ENCODE measurements at regions not wholly inside any gene's neighbourhood (a gene's known extent, or its start where the extent isn't known, plus 50 kb on each side); places are given as distances from the start of the nearest gene placed in this dataset.
A peak's percentile ranks its signal among the peaks of the same experiment; 100 is the strongest.

DNA sequence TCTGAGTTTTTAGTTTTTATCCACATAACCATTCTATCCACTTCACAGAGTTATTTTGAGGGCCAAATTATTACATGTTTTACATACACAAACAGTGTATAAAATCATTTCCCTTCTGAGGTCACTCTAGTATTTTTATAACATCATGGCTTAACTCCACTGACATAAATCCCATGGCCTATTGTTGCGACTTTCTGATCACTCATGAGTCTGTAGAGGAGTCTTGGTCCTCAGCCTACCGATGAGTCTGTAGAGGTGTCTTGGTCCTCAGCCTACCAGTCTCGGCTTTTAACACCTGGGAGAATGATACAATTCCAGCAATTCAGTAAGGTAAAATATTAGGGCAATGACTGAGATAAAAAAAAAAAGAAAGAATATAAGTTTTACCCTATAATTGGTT is 483.7 kb downstream of the USP25 start:
- WGBS, 2 donors: 79 to 84% methylated on average over 3 of the region's 3 CpGs
- no peak for ATAC-seq (ENCODE audit: insufficient read depth, low FRiP score)
- TF ChIP-seq, protein P1, sequence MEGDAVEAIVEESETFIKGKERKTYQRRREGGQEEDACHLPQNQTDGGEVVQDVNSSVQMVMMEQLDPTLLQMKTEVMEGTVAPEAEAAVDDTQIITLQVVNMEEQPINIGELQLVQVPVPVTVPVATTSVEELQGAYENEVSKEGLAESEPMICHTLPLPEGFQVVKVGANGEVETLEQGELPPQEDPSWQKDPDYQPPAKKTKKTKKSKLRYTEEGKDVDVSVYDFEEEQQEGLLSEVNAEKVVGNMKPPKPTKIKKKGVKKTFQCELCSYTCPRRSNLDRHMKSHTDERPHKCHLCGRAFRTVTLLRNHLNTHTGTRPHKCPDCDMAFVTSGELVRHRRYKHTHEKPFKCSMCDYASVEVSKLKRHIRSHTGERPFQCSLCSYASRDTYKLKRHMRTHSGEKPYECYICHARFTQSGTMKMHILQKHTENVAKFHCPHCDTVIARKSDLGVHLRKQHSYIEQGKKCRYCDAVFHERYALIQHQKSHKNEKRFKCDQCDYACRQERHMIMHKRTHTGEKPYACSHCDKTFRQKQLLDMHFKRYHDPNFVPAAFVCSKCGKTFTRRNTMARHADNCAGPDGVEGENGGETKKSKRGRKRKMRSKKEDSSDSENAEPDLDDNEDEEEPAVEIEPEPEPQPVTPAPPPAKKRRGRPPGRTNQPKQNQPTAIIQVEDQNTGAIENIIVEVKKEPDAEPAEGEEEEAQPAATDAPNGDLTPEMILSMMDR (IDR thresholded peaks at IDR 0.05; ENCODE audit: control extremely low read depth, extremely low read depth): no peak
- Histone ChIP-seq H3K9ac (ENCODE audit: insufficient read depth in 1 of 2, low read length in 2 of 2) (no peak overlapping the region), H3K4me3 (no peak overlapping the region), H3K4me1 (ENCODE audit: control insufficient read depth in 5 of 5, insufficient read depth in 5 of 5, low read length in 5 of 5) (peaks cover 0 to 18% (median 0%) of the 10 kb centered on the region in 5 donors), H3K36me3 (ENCODE audit: control insufficient read depth in 4 of 4, insufficient read depth in 4 of 4, low read length in 4 of 4) (no peaks in the 10 kb centered on the region), H3K27me3 (ENCODE audit: control insufficient read depth in 3 of 3, insufficient read depth in 3 of 3, low read length in 2 of 3) (no peaks in the 10 kb centered on the region), H3K27ac (ENCODE audit: low read depth in 1 of 2, low read length in 1 of 2) (no peak overlapping the region), H3K9me3 (ENCODE audit: control insufficient read depth in 4 of 4, insufficient read depth in 3 of 4, low read length in 3 of 4) (no peaks in the 10 kb centered on the region)
- peak in 1 of 3 donors; percentile 7 for DNase-seq

GRCh38 chr21:16215193-16215592 is 485.4 kb downstream of the USP25 start:
- Histone ChIP-seq H3K9ac (ENCODE audit: insufficient read depth in 1 of 2, low read length in 2 of 2) (no peak overlapping the region), H3K36me3 (ENCODE audit: control insufficient read depth in 4 of 4, insufficient read depth in 4 of 4, low read length in 4 of 4) (no peaks in the 10 kb centered on the region), H3K4me1 (ENCODE audit: control insufficient read depth in 5 of 5, insufficient read depth in 5 of 5, low read length in 5 of 5) (peaks cover 0 to 18% (median 0%) of the 10 kb centered on the region in 5 donors), H3K27ac (ENCODE audit: low read depth in 1 of 2, low read length in 1 of 2) (no peak overlapping the region), H3K27me3 (ENCODE audit: control insufficient read depth in 3 of 3, insufficient read depth in 3 of 3, low read length in 2 of 3) (no peaks in the 10 kb centered on the region), H3K9me3 (ENCODE audit: control insufficient read depth in 4 of 4, insufficient read depth in 3 of 4, low read length in 3 of 4) (no peaks in the 10 kb centered on the region), H3K4me3 (no peak overlapping the region)
- WGBS, 2 donors: 70 to 90% methylated on average over 2 of the region's 2 CpGs
- ATAC-seq (ENCODE audit: insufficient read depth, low FRiP score): no peak
- TF ChIP-seq, protein P1 (IDR thresholded peaks at IDR 0.05; ENCODE audit: control extremely low read depth, extremely low read depth): no peak
- DNase-seq: peak in 1 of 3 donors; percentile 14

DNA sequence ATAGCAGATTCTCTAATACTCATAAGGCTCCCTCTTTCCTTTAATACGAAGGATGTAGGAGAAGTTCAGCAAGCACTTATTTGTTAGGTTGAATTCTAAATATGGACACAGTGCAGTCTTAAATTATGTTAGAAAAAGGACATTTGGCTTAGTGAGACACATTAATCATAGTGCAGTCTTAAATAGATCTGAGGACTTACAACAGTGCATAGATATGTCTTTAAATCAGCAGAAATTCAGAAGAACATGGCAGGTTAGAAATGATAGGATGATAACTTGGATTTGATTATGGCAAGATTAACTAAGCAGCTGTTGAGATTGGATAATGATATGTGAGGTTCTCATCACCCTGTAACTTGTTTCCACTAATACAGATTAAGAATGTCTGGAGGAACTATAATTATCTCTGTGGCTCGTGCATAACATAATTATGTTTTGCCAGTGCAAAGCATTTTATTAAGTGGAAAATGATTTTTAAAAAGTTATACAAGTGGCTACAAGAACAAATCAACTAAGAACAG is 485.9 kb downstream of the USP25 start:
- Histone ChIP-seq H3K36me3 (ENCODE audit: control insufficient read depth in 4 of 4, insufficient read depth in 4 of 4, low read length in 4 of 4) (no peaks in the 10 kb centered on the region), H3K27me3 (ENCODE audit: control insufficient read depth in 3 of 3, insufficient read depth in 3 of 3, low read length in 2 of 3) (no peaks in the 10 kb centered on the region), H3K9me3 (ENCODE audit: control insufficient read depth in 4 of 4, insufficient read depth in 3 of 4, low read length in 3 of 4) (no peaks in the 10 kb centered on the region), H3K9ac (ENCODE audit: insufficient read depth in 1 of 2, low read length in 2 of 2) (no peak overlapping the region), H3K4me1 (ENCODE audit: control insufficient read depth in 5 of 5, insufficient read depth in 5 of 5, low read length in 5 of 5) (peaks cover 0 to 18% (median 0%) of the 10 kb centered on the region in 5 donors), H3K4me3 (no peak overlapping the region), H3K27ac (ENCODE audit: low read depth in 1 of 2, low read length in 1 of 2) (no peak overlapping the region)
- no peak for ATAC-seq (ENCODE audit: insufficient read depth, low FRiP score)
- WGBS, 2 donors: 35 to 48% methylated on average over 2 of the region's 2 CpGs
- DNase-seq: peak in 2 of 3 donors; percentile 65 to 66
- TF ChIP-seq, protein P1 (IDR thresholded peaks at IDR 0.05; ENCODE audit: control extremely low read depth, extremely low read depth): no peak

Measured in lung (tissue), 11 donors.